GM21390 (cell line): ENCODE measurements at regions not wholly inside any gene's neighbourhood (a gene's known extent, or its start where the extent isn't known, plus 50 kb on each side); places are given as distances from the start of the nearest gene placed in this dataset.
"Not testable (repeated sequence)": the region's sequence is repeated elsewhere in the genome, so short reads cannot be mapped to it uniquely, and the experiment has no call there.

Source experiments
- ATAC-seq: cut with Tn5 transposase; IDR thresholded peaks from one replicate; pipeline ENCODE4 v1.9.1; 2021; ENCODE audit not compliant: unreplicated experiment

DNA sequence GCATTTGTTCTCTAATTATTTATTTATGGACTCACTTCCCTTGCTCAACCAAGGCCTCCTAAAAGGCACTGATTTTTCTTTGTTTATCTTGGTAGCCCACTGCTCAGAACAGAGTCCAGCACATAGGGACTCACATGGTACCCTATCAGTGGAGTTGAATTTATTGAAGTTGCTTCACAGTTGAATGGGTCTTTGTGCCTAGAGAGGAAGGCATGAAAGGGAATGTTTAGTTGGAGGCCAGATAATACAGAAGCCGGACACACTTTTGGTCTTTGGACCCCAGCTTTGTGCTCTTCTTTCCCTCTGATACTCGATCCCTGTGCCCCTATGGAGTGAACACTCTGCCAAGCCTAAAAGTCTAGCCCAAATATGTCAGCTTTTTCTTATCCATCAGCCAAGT, 429.0 kb downstream of the PRDM2 start:
- no peak for ATAC-seq

DNA sequence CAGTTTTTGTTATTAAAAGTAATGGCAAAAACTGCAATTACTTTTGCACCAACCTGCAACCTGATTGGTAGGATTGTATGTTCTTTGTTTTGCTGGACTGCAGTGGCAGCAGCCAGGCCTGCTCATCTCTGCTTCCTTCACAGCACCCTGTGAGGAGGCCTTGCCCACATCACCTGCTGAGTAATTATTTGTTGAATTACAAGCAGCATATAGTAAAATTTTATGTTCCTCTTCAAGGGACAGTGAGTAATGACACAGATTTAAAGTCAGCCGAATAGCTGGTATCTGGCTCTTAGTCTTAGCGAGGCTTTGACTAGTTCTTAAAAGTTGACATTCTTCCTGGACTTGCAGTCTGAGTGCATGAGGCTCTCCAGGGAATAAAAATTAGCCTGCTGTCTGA, 435.1 kb downstream of the PRDM2 start:
- no peak for ATAC-seq

DNA sequence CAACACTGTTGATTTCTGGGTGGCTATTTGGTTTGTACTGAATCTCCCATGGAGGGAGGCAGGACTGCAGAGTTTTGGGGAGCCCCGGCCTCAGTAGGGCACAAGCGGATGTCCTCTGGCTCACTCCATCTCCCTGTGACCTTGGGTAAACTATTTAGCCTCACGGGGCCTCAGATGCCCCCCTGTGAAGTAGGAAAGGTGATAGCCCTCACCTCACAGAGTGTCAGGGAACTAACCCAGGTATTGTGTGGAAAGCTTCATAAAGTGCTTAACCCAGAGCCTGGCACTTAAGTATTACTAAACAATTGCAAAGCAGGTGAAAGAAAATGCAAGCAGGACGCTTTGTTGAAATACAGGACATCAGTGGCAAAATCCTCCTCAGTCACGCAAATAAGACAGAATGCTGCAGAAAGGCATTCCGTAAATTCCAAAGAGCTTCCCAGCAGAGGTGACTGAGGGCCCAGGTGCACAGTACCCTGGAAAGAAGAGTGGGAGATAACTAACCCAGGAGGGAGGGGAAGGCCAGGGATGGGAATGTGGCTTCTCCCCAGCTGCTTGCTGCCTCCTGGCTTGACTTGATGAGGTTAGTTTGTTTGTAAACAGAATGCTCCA, 436.3 kb downstream of the PRDM2 start:
- no peak for ATAC-seq

DNA sequence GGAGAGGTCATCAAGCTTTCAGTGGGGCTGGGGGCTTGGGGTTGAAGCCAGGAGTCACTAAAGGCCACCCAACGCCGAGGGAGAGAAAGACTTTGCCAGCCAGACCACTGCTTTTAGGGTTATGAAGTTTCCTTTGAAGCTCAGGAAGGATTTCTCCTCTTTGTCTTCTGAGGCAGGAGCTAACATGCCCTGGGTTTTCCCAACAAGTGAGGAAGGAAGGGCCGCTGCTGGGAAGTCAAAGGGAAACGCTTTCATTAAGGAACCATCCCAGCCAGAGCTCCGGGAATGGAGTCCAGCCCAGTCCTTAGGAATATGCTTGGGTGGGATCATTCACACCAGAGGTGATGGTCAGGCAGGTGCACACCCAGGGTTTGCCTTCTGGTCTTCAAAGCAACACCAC, 436.9 kb downstream of the PRDM2 start:
- ATAC-seq, result no peak

DNA sequence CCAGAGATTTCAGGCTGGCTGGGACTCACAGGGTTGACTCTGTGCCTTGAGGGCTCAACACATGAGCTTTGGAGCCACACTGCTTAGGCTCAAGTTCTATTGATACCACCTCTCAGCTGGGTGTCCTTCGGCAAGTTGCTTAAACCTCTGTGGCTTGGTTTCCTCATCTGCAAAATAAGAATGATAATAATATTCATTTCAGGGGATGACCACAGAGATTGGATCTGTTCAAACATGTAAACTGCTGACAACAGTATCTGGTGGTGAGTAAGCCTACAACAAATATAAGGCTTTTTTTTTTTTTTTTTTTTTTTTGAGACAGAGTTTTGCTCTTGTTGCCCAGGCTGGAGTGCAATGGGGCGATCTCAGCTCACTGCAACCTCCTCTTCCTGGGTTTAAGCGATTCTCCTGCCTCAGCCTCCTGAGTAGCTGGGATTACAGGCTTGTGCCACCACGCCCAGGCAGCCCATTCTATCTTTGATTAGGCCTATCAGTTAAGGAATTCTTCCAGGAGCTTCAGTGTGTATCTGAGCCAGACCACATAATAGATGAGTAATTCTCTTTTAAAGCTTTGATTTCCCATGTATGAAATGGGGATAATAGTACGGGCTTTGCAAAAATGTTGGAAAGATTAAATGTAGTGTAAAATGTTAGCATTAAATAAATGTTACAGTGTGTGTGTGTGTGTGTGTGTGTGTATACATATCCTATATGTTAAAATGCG, 437.6 kb downstream of the PRDM2 start:
- ATAC-seq, result no peak

DNA sequence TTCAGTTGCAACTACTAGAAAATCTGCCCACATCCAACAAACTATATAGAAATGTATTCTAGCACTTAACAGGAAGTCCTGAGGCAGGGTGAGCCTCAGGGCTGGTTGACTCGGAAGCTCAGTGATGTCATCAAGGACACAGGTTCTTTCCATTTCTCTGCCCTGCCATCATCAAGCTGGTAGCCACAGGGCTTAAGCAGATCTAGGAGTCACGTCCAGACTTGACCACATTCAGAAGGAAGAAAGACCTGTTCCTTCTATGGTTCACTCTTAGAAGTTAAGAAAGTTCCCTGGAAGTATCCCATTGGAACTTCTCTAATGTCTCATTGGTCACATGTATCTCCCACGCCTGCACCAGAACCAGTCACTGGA, 438.1 kb downstream of the PRDM2 start:
- ATAC-seq, result no peak

DNA sequence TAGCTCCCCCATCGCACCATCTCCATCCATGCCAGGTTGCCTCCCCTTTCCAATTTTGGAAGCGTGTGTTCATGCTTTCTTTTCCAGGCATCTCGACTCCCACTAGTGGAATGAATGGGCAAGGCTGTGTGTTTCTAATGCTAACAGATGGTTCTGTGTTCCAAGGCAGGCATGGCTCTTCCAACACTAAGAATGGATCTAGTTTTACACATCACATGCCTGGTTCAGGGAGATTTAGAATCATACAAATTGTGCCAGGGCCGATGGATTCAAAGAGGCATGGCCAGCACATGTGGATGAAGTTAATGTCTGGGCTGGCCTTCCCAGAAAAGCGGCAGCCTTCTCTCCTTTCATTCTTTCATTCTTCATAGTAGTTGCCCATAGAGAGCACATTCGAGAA, 438.7 kb downstream of the PRDM2 start:
- ATAC-seq, result no peak

DNA sequence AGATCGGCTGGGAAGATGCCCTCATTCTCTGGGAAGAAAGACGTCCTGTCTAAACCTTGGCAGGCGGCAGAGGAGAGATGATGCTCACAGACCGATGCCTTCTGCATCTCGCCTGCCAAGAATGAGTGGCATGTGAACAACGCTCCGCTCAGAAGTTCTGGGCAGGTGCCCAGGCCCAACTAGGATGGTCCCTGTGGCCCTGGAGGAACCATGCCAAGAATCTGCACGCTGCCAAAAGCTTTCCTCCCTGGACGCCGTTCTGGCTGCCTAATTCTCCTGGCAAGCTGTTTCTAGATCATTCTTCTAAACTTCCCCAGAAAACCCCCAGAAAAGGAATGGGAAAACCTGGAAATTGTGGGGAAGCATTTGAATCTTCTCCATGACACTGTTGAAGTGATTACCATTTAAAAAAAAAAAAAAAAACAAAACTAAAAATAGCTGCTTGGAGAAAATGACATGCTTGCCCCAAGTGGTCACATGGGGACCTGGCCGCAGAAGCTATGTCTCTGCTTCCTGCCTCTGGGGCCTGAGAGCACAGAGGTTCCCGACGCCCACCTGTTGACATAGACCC, 440.9 kb downstream of the PRDM2 start:
- no peak for ATAC-seq

DNA sequence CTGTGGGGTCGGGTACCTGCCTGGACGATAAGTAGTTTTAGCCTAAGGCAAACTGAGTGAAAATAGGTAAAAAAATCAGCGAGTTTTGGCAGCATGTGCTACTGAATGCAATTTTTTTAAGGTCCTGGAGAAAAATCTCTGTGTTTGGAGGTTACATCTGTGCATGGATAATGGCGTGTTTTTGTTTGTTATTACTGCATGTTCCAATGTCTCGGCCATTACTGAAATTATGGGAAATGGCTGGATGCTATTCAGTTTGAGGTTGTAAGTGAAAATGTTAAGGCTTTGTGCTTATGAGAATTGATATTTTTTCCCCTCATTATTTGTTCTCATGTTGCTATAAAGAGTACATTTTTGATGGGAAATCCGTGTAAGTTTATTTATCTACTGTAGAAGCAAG, 441.7 kb downstream of the PRDM2 start:
- ATAC-seq, result no peak

DNA sequence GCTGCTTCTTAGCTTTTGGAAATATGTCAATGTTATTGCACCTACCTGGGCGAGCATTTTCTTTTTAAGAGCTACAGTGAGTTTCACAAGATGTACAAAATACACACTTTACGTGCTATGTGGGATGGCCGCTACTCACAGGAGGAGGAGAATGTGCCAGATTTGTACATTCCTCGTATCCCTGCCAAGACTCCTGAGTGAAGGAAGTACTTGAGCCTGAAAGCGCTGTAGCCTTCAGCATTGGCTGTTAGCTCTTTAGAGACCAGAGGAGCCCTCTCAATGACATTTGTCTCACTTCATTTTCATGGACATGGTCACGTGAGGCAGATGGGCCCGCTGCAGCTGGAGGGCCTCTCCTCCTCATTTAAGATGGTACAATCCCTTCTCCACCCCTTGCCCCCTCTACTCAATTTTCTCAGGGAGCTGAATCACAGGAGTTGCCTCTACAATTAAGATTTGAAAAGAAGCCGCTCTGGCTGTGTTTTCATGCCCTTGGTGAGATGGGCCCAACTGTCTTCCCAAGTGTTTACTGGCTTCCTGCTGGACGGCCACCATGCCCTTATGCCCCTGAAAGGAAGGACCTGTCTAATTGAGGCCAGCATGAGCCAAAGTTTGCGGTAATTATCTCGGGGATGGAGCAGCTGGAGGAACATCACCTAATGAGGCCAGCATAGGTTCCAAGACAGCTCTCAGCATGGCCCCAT, 442.6 kb downstream of the PRDM2 start:
- no peak for ATAC-seq

DNA sequence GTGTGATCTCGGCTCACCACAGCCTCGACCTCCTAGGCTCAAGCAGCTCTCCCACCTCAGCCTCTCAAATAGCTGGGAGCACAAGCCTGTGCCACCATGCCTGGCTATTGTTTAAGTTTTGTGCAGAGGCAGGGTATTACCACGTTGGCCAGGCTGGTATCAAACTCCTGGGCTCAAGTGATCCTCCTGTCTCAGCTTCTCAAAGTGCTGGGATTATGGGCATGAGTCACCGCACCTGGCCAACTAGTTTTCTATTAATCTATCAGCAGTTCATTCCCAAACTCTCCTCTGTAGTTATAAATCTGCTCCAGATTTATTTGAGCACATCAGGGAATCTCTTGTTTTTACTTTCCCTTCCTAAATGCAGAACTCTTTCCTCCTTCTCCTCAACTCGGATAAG, 443.8 kb downstream of the PRDM2 start:
- ATAC-seq, result no peak

DNA sequence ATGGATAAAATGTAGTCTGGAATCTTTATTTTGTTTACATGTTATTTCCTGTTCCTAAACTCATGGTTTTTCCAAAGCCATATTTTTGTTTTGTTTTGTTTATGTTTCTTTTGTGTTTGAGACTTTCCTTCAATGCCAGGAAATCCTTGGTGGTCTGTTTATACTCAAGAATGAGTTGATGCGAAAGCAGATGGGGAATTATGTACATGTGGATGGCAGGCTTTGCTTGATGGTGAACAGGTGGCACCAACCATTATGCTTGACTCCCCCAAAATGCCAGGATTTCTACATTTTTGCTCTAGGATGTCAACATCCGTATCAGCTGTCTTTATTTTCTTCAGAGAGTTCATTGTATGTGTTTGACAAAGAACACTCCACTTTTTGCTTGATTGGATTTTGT, 448.5 kb downstream of the PRDM2 start:
- ATAC-seq, result no peak

DNA sequence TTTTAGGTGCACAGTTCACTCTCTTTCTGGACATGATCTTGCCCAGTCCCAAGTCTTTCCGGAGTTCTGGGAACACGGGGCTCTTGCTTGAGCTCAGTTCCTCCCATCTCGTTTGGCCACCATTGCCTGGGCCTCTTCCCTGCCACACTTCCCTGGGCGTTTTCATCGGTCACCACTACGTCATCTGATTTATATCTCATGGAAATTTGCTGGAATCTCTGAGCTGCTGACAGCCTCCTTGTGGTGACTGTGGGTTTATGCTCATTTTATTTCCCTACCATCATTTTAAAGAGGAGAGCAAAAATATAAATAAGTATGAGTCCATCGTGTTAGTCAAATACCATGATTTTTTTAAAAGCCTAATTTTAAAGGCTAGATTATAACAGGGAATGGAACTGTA, 449.1 kb upstream of the KAZN start:
- ATAC-seq, result no peak

DNA sequence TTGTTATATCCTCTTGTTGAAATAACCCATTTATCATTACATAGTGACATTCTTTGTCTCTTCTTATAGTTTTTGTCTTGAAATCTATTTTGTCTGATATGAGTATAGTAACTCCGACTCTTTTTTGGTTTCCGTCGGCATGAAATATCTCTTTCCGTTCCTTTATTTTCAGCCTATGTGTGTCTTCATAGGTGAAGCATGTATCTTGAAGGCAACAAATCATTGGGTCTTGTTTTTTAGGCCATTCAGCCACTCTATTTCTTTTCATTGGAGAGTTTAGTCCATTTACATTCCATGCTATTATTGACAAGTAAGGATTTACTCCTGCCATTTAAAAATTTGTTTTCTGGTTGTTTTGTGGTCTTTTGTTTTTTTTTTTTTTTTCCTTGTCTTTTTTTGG, 441.9 kb upstream of the KAZN start:
- ATAC-seq, result no peak

DNA sequence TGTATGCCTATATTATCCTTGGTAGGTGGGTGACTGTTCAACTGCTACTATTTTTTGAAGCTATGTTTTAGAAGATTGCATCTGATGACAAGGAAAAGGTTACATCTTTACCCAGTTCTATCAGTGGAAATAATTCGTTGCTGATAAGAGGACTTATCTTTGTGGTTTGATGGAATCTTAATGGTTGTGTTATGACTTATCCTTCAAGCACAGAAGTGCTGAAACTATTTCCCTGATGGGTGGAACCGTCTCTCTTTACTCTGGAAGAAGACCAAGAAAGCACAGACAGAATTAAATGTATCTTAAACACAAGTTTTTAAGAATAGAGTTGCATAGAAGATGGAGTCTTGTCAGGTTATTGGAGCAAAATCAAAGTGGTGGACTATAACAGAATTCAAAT, 437.7 kb upstream of the KAZN start:
- no peak for ATAC-seq

DNA sequence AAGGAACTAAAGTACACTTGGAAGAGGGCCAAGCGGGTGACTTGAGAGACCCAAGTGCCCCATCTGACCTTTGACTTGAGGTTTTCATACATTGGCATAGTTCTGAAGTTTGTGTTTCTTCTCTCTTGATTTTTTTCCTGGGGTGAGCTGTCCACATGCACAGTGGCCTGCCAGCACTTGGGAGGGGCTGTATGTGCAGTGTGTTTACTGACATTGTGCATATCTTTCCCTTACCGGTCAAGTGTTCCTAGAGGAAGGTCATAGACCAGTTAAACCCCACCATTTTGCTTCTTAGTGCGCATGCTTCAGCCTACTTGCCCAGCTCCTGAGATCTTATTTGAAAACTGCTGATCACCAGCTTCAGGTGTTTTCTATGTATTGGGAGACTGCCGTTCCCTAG, 435.2 kb upstream of the KAZN start:
- no peak for ATAC-seq

DNA sequence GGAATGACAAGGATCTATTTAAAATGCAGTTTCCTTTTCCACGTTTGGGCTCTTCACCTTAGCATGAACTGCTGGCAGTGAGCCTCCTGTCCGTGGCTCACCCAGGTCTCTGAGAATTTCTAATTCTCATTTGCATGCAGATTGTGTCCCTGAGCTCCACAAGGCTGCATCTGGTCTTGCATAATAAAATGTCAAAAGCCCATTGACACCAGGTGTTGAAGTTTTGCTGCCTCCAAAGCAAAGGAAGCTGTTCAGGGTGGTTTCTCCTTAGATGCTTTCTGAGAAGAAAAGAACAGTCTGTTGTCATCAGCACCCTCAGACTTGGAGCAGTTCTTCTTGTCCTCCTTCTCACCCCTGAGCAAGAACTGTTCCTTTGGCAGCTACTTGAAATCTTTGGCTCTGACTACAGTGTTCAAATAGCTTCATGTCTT, 433.1 kb upstream of the KAZN start:
- no peak for ATAC-seq

DNA sequence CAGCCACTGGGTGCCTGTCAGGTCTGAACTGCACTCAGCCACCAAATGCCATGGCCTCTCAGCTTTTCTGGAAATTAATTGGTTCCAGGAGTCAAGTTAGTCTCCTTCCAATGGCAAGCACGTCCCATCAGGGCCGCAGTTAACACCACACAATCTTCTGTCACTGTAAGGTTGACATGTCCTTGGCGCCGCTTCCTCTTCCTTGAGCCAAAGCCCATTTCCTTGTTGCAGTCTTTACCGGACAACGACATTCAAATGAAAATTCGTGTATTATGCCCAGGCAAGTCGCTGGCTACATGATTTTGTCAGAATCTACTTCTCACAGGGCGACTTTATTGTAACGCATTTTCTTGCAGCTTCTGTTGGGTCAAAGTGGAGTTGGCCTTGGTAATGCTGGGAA, 430.6 kb upstream of the KAZN start:
- ATAC-seq, result no peak

DNA sequence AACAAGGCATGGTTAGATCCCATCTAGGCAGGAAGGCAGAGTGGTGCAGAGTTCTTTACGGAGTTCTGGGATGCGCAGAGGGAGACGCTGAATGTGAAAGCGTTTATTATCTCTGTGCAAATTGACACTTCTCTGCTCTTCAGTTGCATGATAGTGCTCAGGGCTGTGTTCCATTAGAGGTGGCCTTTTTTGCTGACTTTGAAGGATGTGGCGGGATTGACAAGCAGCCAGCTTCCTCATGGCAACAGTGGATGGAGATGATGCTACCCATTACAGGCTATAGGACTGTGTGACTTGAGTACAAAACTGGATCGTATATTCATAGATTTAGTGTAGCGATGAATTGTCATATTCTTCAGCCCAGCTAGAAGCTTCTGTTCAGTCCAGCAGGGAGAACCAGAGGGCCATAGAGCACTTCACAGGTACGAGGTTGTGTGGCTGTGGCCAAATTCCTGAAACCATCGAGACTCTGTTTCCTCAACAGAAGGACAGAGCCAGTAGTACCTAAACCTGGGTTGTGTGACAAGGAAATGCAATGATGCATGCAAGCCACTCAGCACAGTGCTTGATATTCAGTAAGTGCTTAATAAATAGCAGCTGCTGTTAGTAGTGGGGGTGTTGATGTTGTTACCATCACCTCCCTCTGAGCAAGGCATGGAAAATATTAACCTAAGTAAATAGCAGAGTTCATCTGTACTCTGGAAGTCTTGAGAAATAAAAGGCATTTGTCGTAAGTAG, 430.0 kb upstream of the KAZN start:
- no peak for ATAC-seq

DNA sequence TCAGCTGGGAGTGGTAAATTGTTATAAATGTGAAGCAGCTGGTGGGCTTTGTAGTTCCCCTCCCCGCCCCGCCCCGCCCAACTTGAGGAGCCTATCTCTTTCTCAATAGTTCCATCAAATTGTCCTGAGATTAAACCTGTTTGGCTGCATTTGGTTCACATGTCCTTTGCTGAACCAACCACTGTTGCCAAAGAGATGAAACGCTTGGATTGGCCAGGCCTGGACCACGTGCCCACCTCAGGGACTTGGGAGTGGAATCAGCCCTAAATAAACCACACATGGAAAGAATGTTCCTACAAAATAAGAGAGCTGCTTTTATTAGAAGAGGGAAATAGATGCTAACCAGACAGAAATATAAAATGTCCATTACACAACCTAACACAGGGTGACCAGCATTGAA, 424.9 kb upstream of the KAZN start:
- ATAC-seq, result no peak

DNA sequence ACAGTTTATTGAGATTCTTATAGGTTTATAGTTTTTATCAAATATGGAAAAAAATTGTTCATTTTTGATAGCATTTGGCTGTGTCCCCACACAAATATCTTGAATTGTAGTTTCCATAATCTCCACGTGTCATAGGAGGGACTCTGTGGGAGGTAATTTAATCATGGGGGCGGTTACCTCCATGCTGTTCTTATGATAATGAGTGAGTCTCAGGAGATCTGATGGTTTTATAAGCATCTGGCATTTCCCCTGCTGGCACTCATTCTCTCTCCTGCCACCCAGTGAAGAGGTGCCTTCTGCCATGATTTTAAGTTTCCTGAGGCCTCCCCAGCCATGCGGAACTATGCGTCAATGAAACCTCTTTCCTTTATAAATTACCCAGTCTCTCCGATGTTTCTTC, 420.6 kb upstream of the KAZN start:
- not testable (repeated sequence) for ATAC-seq
